ENCODE measurements at regions not wholly inside any gene's neighbourhood (a gene's known extent, or its start where the extent isn't known, plus 50 kb on each side); places are given as distances from the start of the nearest gene placed in this dataset.
A peak's percentile ranks its signal among the peaks of the same experiment; 100 is the strongest.

DNA sequence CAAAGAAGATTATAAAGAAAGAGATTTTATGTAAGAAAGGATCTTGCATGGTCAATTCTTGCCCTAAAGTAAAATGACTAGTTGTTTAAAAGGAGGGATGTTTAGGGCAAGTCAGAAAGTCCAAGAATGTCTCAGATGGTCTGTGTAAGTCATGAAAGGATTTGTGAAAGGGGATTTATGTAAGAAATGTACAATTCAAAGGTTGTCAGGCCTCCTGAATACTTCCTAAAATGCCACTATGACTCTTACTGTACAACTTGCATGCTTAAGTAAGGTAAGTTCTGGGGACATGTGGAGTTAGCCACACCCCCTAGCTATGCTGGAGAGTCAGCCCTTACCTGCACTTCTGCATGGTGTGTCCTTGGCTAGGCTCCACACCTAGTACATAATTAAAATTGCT is 328.9 kb upstream of the TGFBR2 start:
- H3K27ac Mint-ChIP-seq (ENCODE audit: unreplicated experiment) = no peak overlapping the region
- H3K36me3 Mint-ChIP-seq (ENCODE audit: unreplicated experiment) = peaks cover 12% of the 10 kb centered on the region
- peaks cover 3% of the 10 kb centered on the region for H3K9me3 Mint-ChIP-seq (ENCODE audit: unreplicated experiment)
- H3K27me3 Mint-ChIP-seq (ENCODE audit: unreplicated experiment) = peaks cover 5% of the 10 kb centered on the region
- H3K4me3 Mint-ChIP-seq (ENCODE audit: unreplicated experiment) = no peak overlapping the region
- DNase-seq = no peak
- TF ChIP-seq, protein P1, sequence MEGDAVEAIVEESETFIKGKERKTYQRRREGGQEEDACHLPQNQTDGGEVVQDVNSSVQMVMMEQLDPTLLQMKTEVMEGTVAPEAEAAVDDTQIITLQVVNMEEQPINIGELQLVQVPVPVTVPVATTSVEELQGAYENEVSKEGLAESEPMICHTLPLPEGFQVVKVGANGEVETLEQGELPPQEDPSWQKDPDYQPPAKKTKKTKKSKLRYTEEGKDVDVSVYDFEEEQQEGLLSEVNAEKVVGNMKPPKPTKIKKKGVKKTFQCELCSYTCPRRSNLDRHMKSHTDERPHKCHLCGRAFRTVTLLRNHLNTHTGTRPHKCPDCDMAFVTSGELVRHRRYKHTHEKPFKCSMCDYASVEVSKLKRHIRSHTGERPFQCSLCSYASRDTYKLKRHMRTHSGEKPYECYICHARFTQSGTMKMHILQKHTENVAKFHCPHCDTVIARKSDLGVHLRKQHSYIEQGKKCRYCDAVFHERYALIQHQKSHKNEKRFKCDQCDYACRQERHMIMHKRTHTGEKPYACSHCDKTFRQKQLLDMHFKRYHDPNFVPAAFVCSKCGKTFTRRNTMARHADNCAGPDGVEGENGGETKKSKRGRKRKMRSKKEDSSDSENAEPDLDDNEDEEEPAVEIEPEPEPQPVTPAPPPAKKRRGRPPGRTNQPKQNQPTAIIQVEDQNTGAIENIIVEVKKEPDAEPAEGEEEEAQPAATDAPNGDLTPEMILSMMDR (IDR thresholded peaks at IDR 0.05; ENCODE audit: partially characterized antibody, unreplicated experiment) = no peak
- H3K4me1 Mint-ChIP-seq (ENCODE audit: low read depth, unreplicated experiment) = peaks cover 11% of the 10 kb centered on the region

DNA sequence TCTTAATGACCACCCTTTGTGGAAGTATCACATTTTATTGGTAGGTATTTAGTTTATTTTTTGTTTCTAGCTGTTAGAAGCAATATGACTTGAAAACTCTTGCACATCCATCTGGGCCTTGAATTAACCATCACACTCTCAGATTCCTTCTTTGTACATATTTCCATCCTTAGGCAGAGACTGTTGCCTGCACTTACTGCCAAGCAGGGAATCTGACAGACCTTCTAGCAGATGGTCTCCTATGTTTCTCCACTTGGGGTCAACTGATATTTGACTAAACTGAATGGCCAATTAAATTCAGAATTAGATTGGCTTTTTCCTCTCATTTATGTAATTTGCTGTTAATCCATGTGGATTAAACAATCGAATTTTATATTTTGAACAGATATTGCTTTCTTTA is 324.9 kb upstream of the TGFBR2 start:
- Mint-ChIP-seq H3K27ac (ENCODE audit: unreplicated experiment) (peak overlapping the region; percentile 86), H3K4me3 (ENCODE audit: unreplicated experiment) (no peak overlapping the region), H3K27me3 (ENCODE audit: unreplicated experiment) (peaks cover 5% of the 10 kb centered on the region), H3K9me3 (ENCODE audit: unreplicated experiment) (peaks cover 3% of the 10 kb centered on the region), H3K36me3 (ENCODE audit: unreplicated experiment) (peaks cover 6% of the 10 kb centered on the region), H3K4me1 (ENCODE audit: low read depth, unreplicated experiment) (peaks cover 12% of the 10 kb centered on the region)
- TF ChIP-seq, protein P1 (IDR thresholded peaks at IDR 0.05; ENCODE audit: partially characterized antibody, unreplicated experiment) = no peak
- no peak for DNase-seq

DNA sequence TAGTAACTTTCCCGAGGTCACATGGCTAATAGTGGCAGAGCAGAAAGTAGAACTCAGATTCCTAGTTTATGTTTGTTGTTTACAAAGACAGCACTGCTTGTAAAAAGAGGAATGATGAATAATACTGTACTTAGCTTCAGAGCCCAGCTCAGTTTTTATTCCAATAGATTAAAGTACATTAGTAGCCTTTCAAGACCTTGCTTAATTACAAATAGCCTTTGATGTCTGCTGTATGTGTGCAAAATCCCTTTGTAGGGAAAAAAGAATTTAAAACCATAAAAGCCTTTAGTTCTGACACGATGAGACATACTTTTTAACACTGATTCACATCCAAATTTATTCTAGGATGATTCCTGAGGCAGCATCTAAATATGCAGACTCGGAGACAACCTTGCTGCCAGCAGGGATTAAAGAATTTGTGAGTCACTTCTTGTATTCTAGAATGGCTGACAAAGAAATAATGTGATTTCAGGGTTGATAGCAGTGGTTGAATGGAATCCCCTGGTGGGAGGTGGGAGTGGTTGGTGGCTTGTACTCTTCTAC is 324.2 kb upstream of the TGFBR2 start:
- DNase-seq = no peak
- TF ChIP-seq, protein P1 (IDR thresholded peaks at IDR 0.05; ENCODE audit: partially characterized antibody, unreplicated experiment) = no peak
- Mint-ChIP-seq H3K36me3 (ENCODE audit: unreplicated experiment) (peaks cover 5% of the 10 kb centered on the region), H3K4me3 (ENCODE audit: unreplicated experiment) (no peak overlapping the region), H3K4me1 (ENCODE audit: low read depth, unreplicated experiment) (peaks cover 13% of the 10 kb centered on the region), H3K9me3 (ENCODE audit: unreplicated experiment) (peaks cover 3% of the 10 kb centered on the region), H3K27ac (ENCODE audit: unreplicated experiment) (peak overlapping the region; percentile 84), H3K27me3 (ENCODE audit: unreplicated experiment) (peaks cover 5% of the 10 kb centered on the region)

DNA sequence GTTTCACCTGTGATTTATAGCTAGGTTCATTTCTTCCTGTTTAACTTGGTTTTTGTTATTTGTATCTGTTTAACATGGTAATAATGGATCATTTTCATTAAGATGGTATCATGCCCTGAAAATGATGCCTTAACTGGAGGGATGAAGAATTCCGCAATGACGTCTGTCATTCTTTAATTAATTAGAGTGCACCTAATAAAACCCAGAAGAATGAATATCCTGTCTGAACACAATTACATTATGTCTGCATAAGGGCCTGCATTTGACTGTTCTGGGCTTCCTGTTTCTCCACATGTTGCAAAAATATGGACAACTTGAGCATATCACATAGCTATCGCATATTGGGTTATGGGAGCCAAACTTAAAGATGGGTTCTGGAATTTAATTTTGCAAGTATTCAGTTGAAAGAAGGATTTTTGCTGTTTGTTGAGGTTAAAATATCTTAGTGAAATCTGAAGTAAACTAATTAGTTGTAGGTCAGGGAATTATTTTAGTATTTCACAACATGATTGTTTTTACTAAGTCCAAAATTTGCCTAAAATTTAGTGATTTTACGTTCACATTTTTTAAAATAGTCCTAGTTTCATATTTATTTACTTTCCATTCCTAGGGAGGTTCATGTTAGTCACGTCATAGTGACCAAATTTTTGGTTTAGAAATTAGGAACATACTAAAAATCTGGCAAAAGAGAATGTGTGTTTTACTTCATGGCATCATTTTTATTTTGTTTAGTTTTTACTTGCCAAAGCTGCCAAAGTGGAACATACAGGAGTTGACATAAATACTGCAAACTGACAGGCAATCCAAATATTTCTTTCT is 321.0 kb upstream of the TGFBR2 start:
- H3K27me3 Mint-ChIP-seq (ENCODE audit: unreplicated experiment) = peaks cover 5% of the 10 kb centered on the region
- H3K27ac Mint-ChIP-seq (ENCODE audit: unreplicated experiment) = no peak overlapping the region
- no peaks in the 10 kb centered on the region for H3K36me3 Mint-ChIP-seq (ENCODE audit: unreplicated experiment)

More for the DNA sequence above, 321.0 kb upstream of the TGFBR2 start:
- peaks cover 13% of the 10 kb centered on the region for H3K4me1 Mint-ChIP-seq (ENCODE audit: low read depth, unreplicated experiment)
- H3K4me3 Mint-ChIP-seq (ENCODE audit: unreplicated experiment) = no peak overlapping the region
- TF ChIP-seq, protein P1 (IDR thresholded peaks at IDR 0.05; ENCODE audit: partially characterized antibody, unreplicated experiment) = no peak
- peaks cover 3% of the 10 kb centered on the region for H3K9me3 Mint-ChIP-seq (ENCODE audit: unreplicated experiment)
- no peak for DNase-seq
